K562 (cell line): ENCODE measurements at regions not wholly inside any gene's neighbourhood (a gene's known extent, or its start where the extent isn't known, plus 50 kb on each side); places are given as distances from the start of the nearest gene placed in this dataset.

ENCODE experiments used
- NR2C2 ChIP-seq, 2 experiments: fragments of 200-800 bp in 1 of 2; sonication (Bioruptor generic) in 1 of 2; sonication (generic) in 1 of 2; formaldehyde crosslinking in 1 of 2; IDR thresholded peaks; 2 replicates each; pipeline versions ENCODE4 v1.6.1 to v1.8.0; 2016 to 2022; ENCODE audit warnings: mild to moderate bottlenecking in 1 of 2, missing compliant biosample characterization in 1 of 2, missing genetic modification characterization in 1 of 2, missing genetic modification reagents in 1 of 2
- STAT5B ChIP-seq: fragments of 250-450 bp; sonication (Bioruptor Pico); IDR thresholded peaks from 2 replicates; pipeline ENCODE4 v1.8.0; 2021; ENCODE audit warnings: mild to moderate bottlenecking, inconsistent platforms
- ZNF212 ChIP-seq: fragments of 450-650 bp; formaldehyde crosslinking; IDR thresholded peaks from 2 replicates; pipeline ENCODE4 v1.4.0; 2020; ENCODE audit warnings: mild to moderate bottlenecking
- TF ChIP-seq, protein P1 (sequence below): fragments of 200-600 bp; sonication (generic); IDR thresholded peaks from one replicate; pipeline ENCODE4 v1.6.1; 2012; ENCODE audit warnings: mild to moderate bottlenecking, low read depth, low read length, inconsistent platforms

DNA sequence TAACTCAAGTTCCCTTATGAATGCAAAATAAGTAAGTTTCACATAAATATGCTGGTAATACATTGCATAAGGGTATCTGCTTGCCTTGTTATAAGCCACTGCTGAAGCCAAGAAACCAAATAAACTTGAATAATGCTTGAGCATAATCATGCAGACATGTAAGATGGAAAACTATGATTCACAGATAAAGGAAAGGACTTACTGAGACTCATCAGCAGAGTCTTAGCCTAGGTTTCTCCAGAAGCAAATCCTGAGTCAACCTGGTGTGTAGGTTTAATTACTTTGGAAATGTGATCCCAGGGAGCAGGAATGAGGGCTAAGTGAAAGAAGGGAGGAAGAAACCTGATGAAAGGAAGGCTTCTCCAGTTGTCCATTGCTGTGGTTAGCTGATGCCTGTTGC, 107.7 kb upstream of the BTG1 start (continued):
- TF ChIP-seq, protein P1, sequence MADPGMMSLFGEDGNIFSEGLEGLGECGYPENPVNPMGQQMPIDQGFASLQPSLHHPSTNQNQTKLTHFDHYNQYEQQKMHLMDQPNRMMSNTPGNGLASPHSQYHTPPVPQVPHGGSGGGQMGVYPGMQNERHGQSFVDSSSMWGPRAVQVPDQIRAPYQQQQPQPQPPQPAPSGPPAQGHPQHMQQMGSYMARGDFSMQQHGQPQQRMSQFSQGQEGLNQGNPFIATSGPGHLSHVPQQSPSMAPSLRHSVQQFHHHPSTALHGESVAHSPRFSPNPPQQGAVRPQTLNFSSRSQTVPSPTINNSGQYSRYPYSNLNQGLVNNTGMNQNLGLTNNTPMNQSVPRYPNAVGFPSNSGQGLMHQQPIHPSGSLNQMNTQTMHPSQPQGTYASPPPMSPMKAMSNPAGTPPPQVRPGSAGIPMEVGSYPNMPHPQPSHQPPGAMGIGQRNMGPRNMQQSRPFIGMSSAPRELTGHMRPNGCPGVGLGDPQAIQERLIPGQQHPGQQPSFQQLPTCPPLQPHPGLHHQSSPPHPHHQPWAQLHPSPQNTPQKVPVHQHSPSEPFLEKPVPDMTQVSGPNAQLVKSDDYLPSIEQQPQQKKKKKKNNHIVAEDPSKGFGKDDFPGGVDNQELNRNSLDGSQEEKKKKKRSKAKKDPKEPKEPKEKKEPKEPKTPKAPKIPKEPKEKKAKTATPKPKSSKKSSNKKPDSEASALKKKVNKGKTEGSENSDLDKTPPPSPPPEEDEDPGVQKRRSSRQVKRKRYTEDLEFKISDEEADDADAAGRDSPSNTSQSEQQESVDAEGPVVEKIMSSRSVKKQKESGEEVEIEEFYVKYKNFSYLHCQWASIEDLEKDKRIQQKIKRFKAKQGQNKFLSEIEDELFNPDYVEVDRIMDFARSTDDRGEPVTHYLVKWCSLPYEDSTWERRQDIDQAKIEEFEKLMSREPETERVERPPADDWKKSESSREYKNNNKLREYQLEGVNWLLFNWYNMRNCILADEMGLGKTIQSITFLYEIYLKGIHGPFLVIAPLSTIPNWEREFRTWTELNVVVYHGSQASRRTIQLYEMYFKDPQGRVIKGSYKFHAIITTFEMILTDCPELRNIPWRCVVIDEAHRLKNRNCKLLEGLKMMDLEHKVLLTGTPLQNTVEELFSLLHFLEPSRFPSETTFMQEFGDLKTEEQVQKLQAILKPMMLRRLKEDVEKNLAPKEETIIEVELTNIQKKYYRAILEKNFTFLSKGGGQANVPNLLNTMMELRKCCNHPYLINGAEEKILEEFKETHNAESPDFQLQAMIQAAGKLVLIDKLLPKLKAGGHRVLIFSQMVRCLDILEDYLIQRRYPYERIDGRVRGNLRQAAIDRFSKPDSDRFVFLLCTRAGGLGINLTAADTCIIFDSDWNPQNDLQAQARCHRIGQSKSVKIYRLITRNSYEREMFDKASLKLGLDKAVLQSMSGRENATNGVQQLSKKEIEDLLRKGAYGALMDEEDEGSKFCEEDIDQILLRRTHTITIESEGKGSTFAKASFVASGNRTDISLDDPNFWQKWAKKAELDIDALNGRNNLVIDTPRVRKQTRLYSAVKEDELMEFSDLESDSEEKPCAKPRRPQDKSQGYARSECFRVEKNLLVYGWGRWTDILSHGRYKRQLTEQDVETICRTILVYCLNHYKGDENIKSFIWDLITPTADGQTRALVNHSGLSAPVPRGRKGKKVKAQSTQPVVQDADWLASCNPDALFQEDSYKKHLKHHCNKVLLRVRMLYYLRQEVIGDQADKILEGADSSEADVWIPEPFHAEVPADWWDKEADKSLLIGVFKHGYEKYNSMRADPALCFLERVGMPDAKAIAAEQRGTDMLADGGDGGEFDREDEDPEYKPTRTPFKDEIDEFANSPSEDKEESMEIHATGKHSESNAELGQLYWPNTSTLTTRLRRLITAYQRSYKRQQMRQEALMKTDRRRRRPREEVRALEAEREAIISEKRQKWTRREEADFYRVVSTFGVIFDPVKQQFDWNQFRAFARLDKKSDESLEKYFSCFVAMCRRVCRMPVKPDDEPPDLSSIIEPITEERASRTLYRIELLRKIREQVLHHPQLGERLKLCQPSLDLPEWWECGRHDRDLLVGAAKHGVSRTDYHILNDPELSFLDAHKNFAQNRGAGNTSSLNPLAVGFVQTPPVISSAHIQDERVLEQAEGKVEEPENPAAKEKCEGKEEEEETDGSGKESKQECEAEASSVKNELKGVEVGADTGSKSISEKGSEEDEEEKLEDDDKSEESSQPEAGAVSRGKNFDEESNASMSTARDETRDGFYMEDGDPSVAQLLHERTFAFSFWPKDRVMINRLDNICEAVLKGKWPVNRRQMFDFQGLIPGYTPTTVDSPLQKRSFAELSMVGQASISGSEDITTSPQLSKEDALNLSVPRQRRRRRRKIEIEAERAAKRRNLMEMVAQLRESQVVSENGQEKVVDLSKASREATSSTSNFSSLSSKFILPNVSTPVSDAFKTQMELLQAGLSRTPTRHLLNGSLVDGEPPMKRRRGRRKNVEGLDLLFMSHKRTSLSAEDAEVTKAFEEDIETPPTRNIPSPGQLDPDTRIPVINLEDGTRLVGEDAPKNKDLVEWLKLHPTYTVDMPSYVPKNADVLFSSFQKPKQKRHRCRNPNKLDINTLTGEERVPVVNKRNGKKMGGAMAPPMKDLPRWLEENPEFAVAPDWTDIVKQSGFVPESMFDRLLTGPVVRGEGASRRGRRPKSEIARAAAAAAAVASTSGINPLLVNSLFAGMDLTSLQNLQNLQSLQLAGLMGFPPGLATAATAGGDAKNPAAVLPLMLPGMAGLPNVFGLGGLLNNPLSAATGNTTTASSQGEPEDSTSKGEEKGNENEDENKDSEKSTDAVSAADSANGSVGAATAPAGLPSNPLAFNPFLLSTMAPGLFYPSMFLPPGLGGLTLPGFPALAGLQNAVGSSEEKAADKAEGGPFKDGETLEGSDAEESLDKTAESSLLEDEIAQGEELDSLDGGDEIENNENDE = no peak
- TF ChIP-seq NR2C2 (CRISPR knock-in tag; IDR thresholded peaks at IDR 0.05) = no peak
- TF ChIP-seq NR2C2 (tag; IDR thresholded peaks at IDR 0.05) = no peak
- TF ChIP-seq ZNF212 (CRISPR knock-in tag) = no peak
- no peak for TF ChIP-seq STAT5B (CRISPR knock-in tag)
